Fibroblast of pulmonary artery (primary cell): ENCODE measurements at regions not wholly inside any gene's neighbourhood (a gene's known extent, or its start where the extent isn't known, plus 50 kb on each side); places are given as distances from the start of the nearest gene placed in this dataset.
"Not testable (repeated sequence)": the region's sequence is repeated elsewhere in the genome, so short reads cannot be mapped to it uniquely, and the experiment has no call there.

Experiments used
- DNase-seq: peaks from one replicate; pipeline ENCODE4 v3.0.0-alpha.2; 2010; ENCODE audit warnings: low read depth
- H3K4me3 ChIP-seq: replicated peaks from 2 replicates; pipeline ENCODE4 v1.5.1; 2011; ENCODE audit warnings: low read depth, mild to moderate bottlenecking, control low read depth, low read length, moderate library complexity
- TF ChIP-seq, protein P1 (sequence below): IDR thresholded peaks from 2 replicates; pipeline ENCODE4 v1.5.1; 2011; ENCODE audit warnings: mild to moderate bottlenecking, control low read depth, low read length, inconsistent platforms; ENCODE audit errors: missing control alignments

DNA sequence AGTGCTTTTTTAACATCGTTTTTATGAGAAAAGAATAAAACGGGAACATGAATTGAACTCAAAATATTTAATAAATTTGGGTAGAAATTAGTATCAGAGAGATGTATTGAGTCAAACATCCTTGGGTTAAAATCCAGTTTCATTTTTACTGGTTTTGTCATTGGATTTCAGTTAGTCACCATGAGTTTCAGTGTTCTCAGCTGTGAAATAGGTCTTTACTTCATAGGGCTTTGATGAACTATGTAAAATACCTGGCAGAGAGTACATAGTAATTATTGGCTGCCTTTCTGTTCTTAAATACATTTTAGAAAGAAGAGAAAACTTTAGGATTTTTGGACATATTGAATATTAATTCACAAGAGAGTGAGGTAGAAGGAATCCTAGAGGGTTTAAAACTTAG, 105.8 kb downstream of the TANC2 start:
- TF ChIP-seq, protein P1, sequence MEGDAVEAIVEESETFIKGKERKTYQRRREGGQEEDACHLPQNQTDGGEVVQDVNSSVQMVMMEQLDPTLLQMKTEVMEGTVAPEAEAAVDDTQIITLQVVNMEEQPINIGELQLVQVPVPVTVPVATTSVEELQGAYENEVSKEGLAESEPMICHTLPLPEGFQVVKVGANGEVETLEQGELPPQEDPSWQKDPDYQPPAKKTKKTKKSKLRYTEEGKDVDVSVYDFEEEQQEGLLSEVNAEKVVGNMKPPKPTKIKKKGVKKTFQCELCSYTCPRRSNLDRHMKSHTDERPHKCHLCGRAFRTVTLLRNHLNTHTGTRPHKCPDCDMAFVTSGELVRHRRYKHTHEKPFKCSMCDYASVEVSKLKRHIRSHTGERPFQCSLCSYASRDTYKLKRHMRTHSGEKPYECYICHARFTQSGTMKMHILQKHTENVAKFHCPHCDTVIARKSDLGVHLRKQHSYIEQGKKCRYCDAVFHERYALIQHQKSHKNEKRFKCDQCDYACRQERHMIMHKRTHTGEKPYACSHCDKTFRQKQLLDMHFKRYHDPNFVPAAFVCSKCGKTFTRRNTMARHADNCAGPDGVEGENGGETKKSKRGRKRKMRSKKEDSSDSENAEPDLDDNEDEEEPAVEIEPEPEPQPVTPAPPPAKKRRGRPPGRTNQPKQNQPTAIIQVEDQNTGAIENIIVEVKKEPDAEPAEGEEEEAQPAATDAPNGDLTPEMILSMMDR, result no peak
- H3K4me3 ChIP-seq, result no peak overlapping the region
- DNase-seq, result no peak

DNA sequence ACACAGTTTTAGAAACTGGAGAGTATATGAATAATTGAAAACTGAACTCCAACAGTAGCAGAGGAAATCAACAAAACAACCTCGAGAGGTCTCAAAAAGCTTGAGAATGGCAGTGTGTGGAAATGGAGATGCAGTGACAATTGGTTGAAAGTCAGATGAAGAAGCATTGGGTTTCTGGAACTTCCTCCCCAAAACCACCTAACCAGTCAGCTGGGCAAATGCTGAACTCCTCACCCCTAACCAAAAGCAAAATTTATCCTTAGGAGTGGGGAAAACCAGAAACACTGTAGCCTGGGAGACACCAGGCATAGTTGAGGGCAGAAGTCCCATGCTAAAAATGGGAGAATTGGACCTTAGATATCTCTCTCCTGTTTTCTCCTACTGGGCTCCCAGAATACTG, 109.9 kb downstream of the TANC2 start:
- no peak overlapping the region for H3K4me3 ChIP-seq
- TF ChIP-seq, protein P1, result no peak
- DNase-seq, result peak; percentile 8

DNA sequence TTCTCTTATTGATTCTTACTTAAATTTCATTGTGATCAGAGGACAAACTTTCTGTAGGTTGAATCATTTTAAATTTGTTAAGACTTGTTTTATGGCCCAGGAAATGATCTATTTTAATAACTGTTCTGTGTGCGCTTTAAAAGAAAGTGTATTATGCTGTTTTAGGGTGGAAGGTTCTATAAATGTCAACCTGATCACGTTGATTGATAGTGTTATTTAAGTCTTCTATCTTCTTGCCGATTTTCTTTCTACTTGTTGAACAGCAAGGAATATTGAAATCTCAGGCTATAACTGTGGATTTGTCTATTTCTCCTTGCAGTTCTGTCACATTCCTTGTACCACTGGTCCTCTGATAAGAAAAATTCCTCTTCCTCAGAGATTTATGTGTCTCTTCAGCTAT, 112.7 kb downstream of the TANC2 start:
- H3K4me3 ChIP-seq, result no peak overlapping the region
- TF ChIP-seq, protein P1, result no peak
- DNase-seq, result no peak

DNA sequence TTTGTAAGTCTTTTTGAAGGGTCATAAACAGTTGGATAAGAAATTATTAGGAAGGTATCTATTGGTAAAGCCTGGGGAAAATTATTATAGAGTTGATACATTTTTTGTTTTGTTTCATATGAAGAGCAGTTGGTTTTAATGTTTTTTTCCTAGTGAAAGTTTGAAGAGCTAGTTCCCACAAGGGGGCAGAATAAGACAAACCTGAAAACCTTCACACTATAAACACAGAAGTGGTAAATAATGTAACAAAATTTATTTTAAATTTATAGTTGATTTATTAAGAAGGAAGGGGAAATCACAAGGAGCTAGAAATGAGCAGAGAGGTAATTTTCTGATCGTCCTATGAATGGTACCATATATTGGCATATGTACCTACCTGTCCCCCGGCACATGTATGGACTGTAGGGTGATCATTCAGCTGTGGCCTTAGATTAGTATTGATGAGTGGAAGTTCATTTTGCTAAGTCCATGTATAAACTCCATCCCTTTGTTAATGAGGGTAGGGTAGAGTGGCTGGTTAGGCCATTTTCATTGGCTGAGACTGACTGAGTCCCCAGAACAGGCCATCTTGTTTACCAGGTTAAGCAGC, 116.3 kb downstream of the TANC2 start:
- DNase-seq, result peak; percentile 75
- TF ChIP-seq, protein P1, result peak; percentile 58
- H3K4me3 ChIP-seq, result no peak overlapping the region

DNA sequence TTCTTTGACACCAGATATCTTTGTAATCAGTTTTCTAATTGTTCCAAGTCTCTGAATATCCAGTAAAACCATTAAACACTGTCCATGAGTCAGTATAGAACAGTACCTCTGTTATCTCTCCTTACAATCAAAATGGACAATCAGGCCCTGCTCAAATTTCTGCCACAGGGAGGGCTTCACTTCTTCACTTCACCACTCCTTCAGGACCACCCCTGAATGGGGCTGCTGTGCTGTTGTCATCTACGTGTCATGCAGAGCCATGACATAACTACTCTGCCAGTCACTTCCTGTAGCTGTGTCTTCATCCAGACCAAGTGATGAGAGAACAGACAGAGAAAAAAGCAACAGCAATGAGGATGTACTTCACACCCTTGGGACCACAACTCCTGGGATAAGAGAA, 116.9 kb downstream of the TANC2 start:
- peak; percentile 35 for DNase-seq
- TF ChIP-seq, protein P1, result no peak

DNA sequence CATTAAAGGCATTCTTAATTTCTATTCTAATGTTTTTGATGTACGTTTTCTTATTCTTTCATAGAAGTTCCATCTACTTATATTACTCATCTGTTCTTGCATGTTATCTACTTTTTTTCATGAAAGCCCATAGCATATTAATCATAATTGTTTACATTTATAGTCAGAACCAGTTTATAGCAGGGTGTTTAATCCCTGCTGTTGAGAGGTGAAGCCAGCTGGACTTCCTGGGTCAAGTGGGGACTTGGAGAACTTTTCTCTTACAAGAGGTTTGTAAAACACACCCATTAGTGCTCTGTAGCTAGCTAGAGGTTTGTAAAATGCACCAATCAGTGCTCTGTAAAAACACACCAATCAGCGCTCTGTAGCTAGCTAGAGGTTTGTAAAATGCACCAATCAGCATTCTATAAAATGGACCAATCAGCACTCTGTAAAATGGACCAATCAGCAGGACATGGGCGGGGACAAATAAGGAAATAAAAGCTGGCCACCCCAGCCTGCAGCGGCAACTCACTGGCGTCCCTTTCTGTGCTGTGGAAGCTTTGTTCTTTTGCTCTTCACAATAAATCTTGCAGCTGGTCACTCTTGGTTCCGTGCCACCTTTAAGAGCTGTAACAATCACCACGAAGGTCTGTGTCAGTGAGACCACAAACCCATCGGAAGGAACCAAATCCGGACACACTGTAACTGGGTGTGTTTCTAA, 120.6 kb downstream of the TANC2 start:
- no peak for DNase-seq

More for the DNA sequence above, 116.9 kb downstream of the TANC2 start:
- no peak overlapping the region for H3K4me3 ChIP-seq

DNA sequence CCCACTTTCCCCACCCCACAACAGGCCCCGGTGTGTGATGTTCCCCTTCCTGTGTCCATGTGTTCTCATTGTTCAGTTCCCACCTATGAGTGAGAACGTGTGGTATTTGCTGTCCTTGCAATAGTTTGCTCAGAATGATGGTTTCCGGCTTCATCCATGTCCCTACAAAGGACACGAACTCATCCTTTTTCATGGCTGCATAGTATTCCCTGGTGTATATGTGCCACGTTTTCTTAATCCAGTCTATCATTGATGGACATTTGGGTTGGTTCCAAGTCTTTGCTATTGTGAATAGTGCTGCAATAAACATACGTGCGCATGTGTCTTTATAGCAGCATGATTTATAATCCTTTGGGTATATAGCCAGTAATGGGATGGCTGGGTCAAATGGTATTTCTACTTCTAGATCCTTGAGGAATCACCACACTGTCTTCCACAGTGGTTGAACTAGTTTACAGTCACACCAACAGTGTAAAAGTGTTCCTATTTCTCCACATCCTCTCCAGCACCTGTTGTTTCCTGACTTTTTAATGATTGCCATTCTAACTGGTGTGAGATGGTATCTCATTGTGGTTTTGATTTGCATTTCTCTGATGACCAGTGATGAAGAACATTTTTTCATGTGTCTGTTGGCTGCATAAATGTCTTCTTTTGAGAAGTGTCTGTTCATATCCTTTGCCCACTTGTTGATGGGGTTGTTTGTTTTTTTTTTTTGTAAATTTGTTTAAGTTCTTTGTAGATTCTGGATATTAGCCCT, 124.5 kb downstream of the TANC2 start:
- H3K4me3 ChIP-seq, DNase-seq: not testable (repeated sequence)

More for the DNA sequence above, 120.6 kb downstream of the TANC2 start:
- no peak overlapping the region for H3K4me3 ChIP-seq
- TF ChIP-seq, protein P1, result no peak

DNA sequence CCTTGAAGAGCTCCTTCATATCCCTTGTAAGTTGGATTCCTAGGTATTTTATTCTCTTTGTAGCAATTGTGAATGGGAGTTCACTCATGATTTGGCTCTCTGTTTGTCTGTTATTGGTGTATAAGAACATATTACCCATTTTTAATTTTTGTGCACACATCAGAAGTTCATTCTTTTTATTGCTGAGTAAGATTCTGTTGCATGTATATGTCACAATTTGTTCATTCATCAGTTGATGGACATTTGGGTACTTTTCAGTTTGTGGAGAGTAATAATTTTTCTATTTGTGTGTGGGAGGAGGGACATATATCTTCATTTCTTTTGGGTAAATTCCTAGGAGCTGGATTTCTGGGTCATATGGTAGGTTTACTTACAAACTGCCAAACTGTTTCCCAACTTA, 125.9 kb downstream of the TANC2 start:
- not testable (repeated sequence) for H3K4me3 ChIP-seq, DNase-seq
